ENCODE measurements at regions not wholly inside any gene's neighbourhood (a gene's known extent, or its start where the extent isn't known, plus 50 kb on each side); places are given as distances from the start of the nearest gene placed in this dataset.

GRCh38 chr12:105813201-105813600, 325.6 kb downstream of the NUAK1 start:
- Histone ChIP-seq H3K9ac (ENCODE audit: extremely low read depth, low read length, poor library complexity, severe bottlenecking) (no peak overlapping the region), H3K9me3 (ENCODE audit: control insufficient read depth, low read length) (peaks cover 5% of the 10 kb centered on the region), H3K4me1 (ENCODE audit: control insufficient read depth, insufficient read depth, low read length) (no peaks in the 10 kb centered on the region), H3K4me3 (ENCODE audit: low read length) (no peak overlapping the region), H3K27ac (ENCODE audit: low read depth, low read length) (no peak overlapping the region), H3K36me3 (ENCODE audit: control insufficient read depth, insufficient read depth, low read length) (no peaks in the 10 kb centered on the region), H3K27me3 (ENCODE audit: control insufficient read depth, insufficient read depth, low read length, poor library complexity, severe bottlenecking) (no peaks in the 10 kb centered on the region)
- 55 to 78% methylated on average over 4 to 5 of the region's 5 CpGs for WGBS, 2 experiments (ENCODE audit: insufficient coverage in 1 of 2, insufficient read length in 1 of 2)
- H3K36me3 Mint-ChIP-seq (ENCODE audit: low read depth) = no peaks in the 10 kb centered on the region
- DNase-seq = no peak
- no peak for TF ChIP-seq CTCF (conservative IDR thresholded peaks at IDR 0.05)
- peaks cover 1% of the 10 kb centered on the region for H3K9me3 Mint-ChIP-seq
- H3K27ac Mint-ChIP-seq = no peak overlapping the region
- H3K4me1 Mint-ChIP-seq = no peaks in the 10 kb centered on the region
- no peaks in the 10 kb centered on the region for H3K27me3 Mint-ChIP-seq (ENCODE audit: insufficient read depth)
- H3K4me3 Mint-ChIP-seq = no peak overlapping the region

DNA sequence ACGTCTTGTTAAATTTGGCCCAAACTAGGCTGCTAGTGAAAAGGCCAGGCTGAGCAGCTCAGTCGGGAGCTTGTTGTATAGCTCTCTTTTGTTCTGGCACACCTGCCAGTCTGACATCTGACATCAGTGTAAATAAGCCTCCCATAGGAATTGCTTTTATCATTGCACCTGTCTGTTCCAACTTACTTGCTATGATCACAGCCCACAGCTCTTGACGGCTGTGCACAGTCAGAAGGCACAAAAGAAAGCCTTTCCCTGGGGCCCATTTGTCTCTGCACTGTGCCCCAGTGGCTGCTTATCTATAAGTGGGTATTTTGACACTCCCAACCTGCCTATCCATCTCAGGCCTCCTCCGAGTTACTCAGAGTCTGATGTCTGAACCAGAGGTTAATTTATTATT, 324.5 kb downstream of the NUAK1 start:
- Histone ChIP-seq H3K4me1 (ENCODE audit: control insufficient read depth, insufficient read depth, low read length) (no peaks in the 10 kb centered on the region), H3K4me3 (ENCODE audit: low read length) (no peak overlapping the region), H3K9me3 (ENCODE audit: control insufficient read depth, low read length) (peaks cover 5% of the 10 kb centered on the region), H3K27me3 (ENCODE audit: control insufficient read depth, insufficient read depth, low read length, poor library complexity, severe bottlenecking) (no peaks in the 10 kb centered on the region), H3K36me3 (ENCODE audit: control insufficient read depth, insufficient read depth, low read length) (no peaks in the 10 kb centered on the region), H3K27ac (ENCODE audit: low read depth, low read length) (peak overlapping the region; percentile 55), H3K9ac (ENCODE audit: extremely low read depth, low read length, poor library complexity, severe bottlenecking) (no peak overlapping the region)
- no peak overlapping the region for H3K27ac Mint-ChIP-seq
- TF ChIP-seq CTCF (conservative IDR thresholded peaks at IDR 0.05) = no peak
- no peak overlapping the region for H3K4me3 Mint-ChIP-seq
- H3K4me1 Mint-ChIP-seq = no peaks in the 10 kb centered on the region
- H3K36me3 Mint-ChIP-seq (ENCODE audit: low read depth) = no peaks in the 10 kb centered on the region
- peaks cover 1% of the 10 kb centered on the region for H3K9me3 Mint-ChIP-seq
- 86 to 100% methylated on average over 2 to 4 of the region's 4 CpGs for WGBS, 2 experiments (ENCODE audit: insufficient coverage in 1 of 2, insufficient read length in 1 of 2)
- DNase-seq = no peak
- no peaks in the 10 kb centered on the region for H3K27me3 Mint-ChIP-seq (ENCODE audit: insufficient read depth)

DNA sequence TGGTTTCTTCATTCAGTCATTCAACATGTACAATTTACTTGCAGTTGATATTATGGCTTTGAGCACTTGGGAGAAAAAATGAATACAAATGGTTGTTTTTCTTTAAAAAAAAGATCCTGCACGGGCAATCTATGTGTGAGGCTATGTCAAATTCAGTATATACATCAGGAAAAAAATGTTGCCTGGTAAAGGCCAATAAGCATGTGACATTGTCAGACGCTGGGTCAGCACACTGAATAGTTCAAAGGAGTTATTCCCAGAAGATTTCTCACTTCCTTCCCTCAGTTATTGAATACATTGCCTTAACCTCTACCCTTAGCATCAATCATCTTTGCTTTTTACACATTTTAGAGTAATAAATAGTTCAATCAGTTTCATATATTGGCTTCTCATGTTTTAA, 319.2 kb downstream of the NUAK1 start:
- no peak overlapping the region for H3K9ac ChIP-seq (ENCODE audit: extremely low read depth, low read length, poor library complexity, severe bottlenecking)
- no peak overlapping the region for H3K4me3 Mint-ChIP-seq
- no peak overlapping the region for H3K27ac ChIP-seq (ENCODE audit: low read depth, low read length)
- H3K27ac Mint-ChIP-seq = no peak overlapping the region
- H3K4me1 Mint-ChIP-seq = peaks cover 6% of the 10 kb centered on the region
- H3K4me3 ChIP-seq (ENCODE audit: low read length) = no peak overlapping the region
- WGBS, 2 experiments (ENCODE audit: insufficient coverage in 1 of 2, insufficient read length in 1 of 2) = 78 to 82% methylated on average over 2 of the region's 2 CpGs
- no peaks in the 10 kb centered on the region for H3K36me3 Mint-ChIP-seq (ENCODE audit: low read depth)
- peaks cover 3% of the 10 kb centered on the region for H3K27me3 Mint-ChIP-seq (ENCODE audit: insufficient read depth)
- no peaks in the 10 kb centered on the region for H3K9me3 Mint-ChIP-seq
- H3K4me1 ChIP-seq (ENCODE audit: control insufficient read depth, insufficient read depth, low read length) = no peaks in the 10 kb centered on the region
- H3K9me3 ChIP-seq (ENCODE audit: control insufficient read depth, low read length) = no peaks in the 10 kb centered on the region
- H3K36me3 ChIP-seq (ENCODE audit: control insufficient read depth, insufficient read depth, low read length) = no peaks in the 10 kb centered on the region
- no peak for TF ChIP-seq CTCF (conservative IDR thresholded peaks at IDR 0.05)
- no peak for DNase-seq
- H3K27me3 ChIP-seq (ENCODE audit: control insufficient read depth, insufficient read depth, low read length, poor library complexity, severe bottlenecking) = no peaks in the 10 kb centered on the region

All from endodermal cell (in vitro differentiated cells).